ENCODE measurements at regions not wholly inside any gene's neighbourhood (a gene's known extent, or its start where the extent isn't known, plus 50 kb on each side); places are given as distances from the start of the nearest gene placed in this dataset.
"Not testable (repeated sequence)": the region's sequence is repeated elsewhere in the genome, so short reads cannot be mapped to it uniquely, and the experiment has no call there.

DNA sequence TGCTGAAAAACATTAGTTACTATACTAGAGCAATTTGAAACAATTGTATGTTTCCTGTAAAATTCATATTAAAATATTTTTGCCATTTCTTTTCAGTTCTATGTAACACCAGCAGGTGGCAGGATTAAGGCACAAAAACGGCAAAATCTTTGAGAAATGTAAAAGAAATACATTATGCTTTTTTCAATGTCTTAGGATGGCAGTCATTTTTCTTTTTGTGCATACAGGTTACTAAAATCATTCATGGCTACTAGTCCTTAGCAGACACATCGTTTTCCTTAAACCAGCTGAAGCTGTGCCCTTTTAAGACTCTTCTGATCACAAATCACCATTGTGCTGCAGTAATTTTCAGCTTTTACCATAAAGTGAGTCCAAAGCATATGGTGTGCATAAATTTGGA, 800.7 kb upstream of the SLITRK5 start:
- peak; percentile 4 for DNase-seq

DNA sequence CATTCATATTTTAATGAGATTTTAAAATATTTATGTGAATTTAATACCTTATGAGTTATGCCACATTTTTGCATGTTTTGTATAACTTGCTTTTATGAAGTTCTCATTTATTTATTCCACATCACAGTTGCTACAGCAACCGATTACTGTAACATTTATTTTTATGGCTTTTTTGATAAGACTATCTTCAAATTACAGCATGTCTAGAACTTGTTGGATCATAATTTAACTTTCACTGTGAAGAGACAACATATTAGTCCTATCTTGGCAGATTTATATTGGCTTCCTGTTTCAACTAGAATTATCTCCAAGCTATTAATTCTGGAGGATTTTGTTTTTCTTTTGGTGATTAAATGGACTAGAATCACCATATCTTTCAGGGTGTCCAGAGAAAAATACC, 793.7 kb upstream of the SLITRK5 start:
- DNase-seq: no peak

DNA sequence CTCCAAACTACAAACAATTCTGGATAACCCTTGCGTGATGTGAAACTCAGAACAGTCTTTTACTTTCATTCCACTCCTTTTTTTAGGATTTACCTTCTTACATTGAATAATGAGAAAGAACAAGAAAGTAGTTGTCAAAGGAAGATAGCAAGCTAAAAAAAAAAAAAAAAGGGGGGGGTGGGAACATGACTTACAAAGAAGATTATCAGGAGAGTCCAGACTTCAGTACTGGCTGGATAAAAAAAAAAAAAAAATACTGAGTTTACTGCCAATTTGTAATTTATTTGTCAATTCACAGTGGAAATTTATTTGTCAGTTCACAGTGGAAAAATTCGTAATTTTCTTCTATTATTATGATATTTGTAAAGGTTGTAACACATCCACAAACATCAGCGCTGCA, 792.4 kb upstream of the SLITRK5 start:
- DNase-seq: no peak

DNA sequence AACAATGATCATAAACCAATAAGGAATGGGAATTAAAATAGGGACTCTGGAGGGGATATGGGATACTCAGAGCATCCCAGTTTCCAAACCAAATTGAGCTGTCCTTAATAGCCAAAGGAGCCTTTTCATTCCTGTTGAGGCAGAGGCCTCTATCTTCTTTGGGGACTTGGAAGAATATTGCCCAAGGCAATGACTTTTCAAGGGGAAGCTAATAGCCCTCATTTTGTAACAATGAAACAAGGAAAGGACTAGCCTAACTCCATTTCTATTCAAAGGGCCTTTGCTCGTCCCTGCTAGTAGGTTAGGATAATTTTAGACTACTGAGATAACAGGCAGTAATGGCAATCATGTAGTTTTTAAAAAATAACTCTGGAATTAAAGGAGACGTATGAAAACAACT, 789.8 kb upstream of the SLITRK5 start:
- no peak for DNase-seq

DNA sequence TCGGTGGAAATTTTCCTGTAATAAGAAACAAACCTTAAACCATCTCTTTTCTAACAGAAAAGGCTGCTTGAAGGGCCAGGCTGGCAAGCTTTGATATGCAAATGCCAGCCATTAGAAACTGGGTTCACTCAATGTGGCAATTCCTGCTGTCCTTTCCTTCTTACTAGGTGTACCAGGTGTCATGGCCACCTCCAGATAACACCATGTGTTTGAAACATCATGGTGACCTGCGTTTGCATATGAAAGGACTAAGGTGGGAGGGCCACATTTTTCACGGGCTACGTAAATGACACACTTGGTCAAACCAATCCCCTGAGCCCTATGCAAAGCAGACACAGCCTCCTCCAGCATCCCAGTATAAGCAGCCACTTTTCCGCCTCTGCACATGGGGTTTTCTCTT, 789.1 kb upstream of the SLITRK5 start:
- DNase-seq: no peak

DNA sequence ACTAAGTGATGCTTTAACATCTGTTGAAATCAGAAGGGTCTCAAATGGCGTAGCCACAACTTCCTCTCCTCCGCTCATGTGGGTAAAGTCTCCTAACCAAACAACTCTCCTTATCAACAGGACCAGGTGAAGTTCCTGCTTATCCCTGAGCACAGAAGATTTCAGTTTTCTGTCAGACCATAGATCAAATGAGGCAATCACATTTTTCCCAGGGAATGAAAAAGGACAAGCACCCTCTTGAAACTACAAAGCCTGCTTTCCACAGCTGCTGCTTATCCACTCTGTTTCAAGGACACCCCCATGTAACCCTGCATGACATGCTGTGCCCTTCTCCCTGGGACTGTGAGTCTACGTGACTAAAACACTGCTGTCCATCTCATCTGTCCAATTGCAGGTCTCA, 788.3 kb upstream of the SLITRK5 start:
- DNase-seq: no peak

DNA sequence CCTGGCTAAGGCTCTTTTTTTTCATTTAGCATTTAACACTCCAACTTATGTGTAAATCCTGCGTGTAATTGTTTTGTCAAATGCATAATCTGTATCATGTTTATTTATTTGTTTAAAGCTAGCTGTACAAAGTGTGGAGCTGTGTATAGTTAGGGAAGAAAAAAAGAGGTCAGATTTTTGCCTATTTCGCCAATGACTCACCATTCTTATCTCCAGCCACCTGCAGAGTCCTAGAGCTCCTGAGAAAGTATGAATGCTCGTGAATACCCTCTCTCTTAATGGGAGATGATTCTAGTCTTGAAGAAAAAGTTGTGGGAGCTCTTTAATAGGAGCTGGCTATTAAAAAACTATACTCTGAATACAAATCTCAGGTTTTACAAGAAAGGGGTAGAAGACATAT, 778.8 kb upstream of the SLITRK5 start:
- no peak for DNase-seq

DNA sequence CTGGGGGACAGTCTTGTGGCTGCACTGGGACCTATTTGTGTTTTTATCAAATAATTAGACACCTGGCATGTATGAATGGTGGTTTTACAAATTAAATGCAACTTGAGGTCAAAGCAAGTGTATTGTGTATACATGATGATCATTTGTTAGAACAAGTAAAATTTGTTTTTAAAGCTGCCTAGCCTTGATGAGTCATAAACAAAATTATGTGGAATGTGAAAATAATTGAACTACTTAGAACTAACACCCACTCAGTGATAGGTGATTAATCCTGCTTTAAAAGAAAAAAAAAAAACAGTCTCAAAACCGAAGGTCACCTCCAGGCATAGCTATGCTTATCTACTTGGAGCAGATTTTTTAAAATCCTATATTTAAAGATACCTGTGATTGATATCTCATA, 770.3 kb upstream of the SLITRK5 start:
- no peak for DNase-seq

DNA sequence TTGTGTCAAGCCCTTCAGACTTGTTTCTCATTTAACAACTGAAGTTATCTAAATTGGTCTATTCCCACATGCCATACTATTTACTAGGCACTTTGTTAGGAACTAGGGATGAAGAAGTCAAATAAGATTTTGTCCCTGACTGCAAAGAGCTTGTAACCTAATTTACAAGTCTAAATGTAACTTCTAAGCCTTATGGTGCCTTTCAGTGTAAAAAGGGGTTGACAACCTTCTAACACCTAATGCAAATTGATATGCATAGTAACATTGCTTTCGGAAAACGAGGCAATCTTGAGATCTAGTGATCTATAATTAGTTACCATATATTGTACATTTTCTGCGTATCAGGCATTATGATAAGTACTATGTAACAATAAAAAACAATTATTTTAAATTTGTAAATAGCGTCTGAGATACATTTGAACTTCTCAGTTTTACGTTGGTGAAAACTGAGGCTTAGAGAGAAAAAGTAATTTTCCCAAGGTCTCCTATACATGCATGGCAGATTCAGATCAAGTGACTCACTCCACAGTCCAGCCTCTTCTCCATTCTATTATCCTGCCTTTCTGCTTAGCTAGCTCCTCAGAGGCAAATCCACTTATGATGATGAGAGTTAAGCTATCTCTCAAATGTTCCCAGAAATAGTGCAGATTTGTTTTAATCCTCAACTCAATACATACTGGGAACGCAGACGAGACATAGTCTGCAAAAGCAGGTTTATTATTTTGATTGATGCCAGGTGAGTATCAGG, 764.9 kb upstream of the SLITRK5 start:
- no peak for DNase-seq

DNA sequence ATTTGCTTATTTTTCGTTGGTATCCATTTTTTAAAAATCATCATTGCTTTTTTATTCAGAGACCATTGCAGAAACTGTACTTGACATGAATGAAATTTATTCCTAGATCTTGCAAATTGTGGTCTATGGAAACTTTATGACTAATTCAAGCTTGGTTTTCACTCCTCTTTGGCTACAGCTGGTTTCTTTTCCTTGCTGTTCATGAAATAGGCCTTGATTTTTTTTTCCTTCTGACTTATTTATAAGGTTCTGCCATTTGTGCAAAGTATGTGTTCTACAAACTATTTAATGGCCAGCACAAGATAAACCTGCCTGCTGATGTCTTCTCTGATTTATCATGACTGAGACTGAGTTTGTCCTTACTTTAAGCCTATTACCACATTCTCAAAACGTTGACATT, 764.0 kb upstream of the SLITRK5 start:
- no peak for DNase-seq

DNA sequence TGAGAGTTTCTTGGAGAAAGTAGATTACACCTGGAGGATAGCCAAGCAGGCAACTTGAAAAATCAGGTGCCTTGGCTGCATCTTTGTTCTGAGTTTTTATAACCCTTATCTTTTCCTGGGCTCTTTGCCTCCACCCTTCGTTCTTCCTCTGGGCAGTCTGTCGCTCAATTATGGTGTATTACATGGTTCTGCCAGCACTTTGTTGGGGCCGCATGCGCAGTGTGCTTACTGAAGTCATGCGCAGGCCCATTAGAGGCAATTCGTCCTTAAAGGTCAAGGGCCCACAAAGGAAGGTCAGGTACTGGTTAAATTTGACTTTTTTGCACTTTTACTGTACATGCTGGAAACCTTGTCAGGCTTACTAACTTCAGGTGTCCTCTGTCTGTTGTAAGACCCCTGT, 761.9 kb upstream of the SLITRK5 start:
- DNase-seq: no peak

DNA sequence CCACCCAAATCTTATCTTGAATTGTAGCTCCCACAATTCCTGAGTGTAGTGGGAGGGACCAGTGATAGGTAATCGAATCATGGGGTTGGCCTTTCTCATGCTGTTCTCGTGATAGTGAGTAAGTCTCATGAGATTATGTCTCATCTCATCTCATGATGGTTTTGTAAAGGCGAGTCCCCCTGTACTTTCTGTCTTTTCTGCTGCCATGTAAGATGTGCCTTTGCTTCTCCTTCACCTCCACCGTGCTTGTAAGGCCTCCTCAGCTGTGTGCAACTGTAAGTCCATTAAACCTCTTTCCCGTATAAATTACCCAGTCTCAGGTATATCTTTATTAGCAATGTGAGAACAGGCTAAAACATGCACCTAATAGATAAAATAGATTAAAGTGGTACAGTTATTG, 756.4 kb upstream of the SLITRK5 start:
- DNase-seq: no peak

DNA sequence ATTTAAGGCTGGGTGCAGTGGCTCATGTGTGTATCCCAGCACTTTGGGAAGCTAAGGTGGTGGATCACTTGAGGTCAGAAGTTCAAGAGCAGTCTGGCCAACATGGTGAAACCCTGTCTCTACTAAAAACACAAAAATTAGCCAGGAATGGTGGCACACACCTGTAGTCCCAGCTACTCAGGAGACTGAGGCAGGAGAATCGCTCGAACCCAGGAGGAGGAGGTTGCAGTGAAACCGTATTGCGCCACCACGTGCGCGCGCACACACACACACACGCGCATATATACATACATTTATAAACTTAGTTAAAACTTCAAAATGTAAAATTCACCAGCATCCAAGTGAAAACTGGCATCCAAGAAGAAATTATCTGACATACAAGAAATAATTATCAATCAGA, 753.7 kb upstream of the SLITRK5 start:
- DNase-seq: not testable (repeated sequence)

DNA sequence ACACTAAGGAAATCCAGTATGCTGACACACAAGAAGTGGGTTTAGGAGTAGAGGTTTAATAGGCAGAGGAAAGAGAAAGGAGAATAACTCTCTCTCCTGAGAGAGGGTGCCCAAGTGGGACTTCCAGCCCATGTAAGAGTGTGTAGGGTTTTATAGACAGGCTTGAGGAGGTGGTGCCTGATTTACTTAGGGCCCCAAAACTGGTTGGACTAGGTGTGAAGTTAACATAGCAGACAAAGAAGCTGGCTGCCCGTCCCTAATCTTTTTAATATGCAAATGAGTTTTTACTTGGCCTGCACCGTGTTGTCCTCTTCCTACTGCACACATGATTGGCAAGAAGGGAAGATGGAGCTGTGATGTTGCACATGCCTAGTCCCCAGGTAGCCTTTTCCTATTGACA, 752.5 kb upstream of the SLITRK5 start:
- no peak for DNase-seq

DNA sequence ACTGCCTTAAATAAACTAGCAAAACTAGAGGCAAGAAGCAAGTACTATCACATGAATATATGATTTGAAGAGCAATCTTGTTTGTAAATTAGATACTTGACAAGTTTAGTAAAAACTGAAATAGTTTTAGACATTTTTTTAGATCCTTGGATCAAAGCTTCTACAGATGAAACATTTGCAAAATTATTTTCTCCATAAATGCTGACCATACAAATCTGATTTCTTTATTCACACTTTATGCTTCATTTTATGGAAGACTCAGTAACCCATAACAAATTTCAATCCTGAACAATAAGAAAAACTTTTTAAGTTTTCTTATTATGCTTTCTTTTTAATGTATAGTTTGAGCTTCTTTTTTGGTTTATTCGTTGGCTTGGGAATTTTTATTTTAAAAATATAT, 750.2 kb upstream of the SLITRK5 start:
- DNase-seq: no peak

DNA sequence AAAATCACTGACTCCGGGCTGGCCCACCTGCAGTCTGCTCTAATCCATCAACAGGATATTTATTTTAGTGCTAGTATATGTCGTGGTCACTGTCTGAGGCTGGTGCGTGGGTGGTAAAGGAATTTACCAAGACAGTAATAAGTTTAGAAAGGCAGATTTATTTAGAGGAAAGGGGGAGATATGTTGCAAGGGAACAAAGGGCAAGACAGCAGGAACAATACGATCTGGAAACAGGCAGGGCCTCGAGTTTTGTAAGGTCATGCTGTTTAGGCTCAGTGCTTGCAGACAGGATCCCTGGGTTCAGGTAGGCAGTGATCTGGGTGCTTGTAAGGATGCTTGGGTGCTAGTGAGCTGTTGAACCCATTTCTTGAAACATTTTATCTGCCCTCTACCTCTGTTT, 748.2 kb upstream of the SLITRK5 start:
- DNase-seq: no peak

DNA sequence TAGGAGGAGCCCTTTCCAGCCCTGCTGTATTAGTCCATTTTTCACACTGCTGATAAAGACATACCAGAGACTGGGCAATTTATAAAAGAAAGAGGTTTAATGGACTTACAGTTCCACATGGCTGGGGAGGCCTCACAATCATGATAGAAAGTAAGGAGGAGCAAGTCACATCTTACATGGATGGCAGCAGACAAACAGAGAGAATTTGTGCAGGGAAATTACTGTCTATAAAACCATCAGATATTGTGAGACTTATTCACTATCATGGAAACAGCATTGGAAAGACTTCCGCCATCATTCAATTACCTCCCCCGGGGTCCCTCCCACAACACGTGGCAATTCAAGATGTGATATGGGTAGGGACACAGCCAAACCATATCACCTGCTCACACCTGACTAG, 744.3 kb upstream of the SLITRK5 start:
- DNase-seq: not testable (repeated sequence)

DNA sequence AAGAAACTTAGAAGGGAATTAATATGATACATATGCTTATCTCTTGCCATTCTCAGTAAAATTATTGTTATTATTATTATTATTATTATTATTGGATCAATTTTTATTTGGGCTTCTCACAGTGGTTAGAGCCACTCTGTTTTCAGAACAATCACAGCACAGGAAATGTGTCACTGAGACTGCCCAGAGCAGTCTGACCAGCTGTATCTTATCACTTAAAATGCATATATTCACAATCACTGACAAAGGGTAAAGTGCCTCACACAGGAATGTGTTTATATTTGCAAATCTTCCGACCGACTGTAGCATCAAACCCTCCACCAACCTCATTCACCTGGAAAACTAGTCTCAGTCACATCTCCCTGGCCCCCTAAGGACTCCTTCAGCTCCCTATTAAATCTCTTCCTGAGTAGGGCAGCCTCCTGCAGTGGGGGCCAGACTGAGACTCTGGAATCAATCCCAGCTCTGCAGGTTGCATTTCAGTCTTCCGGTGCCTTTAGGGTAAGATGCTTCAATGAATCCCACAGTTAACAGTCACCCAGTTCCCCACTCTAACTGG, 738.3 kb upstream of the SLITRK5 start:
- no peak for DNase-seq

DNA sequence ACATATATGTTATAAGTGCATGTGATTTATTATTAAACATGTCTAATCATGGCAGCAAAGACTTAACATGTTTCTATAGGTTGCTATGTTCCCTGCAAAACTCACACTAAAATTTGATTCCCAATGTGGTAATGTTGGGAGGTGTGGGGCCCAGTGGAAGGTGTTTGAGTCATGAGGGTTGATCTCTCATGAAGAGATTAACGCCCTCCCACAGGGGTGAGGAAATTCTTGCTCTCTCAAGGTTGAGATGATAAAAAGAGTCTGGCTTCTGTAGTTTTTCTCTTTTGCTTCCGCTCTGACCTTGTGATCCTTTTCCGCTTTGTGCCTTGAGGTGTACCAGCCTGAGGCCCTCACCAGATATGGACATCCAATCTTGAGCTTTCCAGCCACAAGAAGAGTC, 737.5 kb upstream of the SLITRK5 start:
- no peak for DNase-seq

DNA sequence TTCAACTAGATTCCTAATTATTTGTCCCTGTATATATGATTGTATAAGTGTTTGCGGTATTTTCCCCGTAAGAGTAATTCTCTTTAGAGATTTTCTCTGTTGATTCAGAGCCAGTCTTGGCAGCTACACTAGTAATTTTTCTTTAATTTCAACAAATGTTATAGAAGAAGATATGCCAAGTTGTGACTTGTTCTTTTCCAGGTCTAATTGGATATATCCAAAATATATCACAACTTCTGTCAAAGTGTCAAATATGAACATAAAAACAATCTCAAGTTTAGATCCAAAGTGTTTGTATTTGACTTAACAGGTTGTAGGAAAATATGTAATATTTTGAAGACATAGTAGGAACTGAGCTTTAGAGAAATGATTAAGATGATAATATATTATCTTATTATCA, 733.9 kb upstream of the SLITRK5 start:
- DNase-seq: no peak

DNA sequence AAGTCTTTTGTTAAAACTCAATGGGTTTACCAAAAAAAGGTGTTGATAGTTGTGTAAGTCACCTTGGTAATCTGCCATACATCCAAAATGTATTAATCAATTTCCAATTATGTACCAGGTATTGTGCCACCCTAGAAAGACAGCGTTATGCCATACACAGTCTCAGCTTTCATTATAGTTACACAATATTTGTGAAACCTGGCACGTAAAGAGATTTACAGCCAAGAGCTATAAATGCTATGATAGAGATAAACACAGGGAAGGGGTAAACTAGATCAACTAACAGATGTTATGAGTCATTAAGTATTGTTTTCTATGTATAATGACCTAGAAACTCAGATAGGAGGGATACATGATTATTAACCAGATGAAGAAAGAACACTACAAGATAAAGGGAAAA, 725.6 kb upstream of the SLITRK5 start:
- no peak for DNase-seq

DNA sequence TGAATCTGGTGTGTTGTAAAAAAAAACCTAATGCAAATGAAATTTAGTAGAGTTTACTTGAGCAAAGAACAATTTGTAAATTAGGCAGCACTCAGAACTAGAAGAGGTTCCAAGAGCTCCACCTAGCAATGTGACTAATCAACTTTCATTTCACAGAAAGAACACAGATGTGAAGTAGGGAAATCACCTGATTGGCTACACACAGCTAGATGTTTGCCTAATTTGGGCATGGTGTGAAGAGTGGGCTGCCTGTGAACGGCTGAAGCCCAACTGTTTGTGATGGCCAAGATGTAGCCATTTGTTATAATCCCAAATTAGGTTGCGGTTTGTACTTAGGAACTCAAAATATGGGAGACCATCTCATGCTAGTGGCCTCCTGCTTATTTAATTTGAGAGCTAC, 724.4 kb upstream of the SLITRK5 start:
- DNase-seq: no peak

DNA sequence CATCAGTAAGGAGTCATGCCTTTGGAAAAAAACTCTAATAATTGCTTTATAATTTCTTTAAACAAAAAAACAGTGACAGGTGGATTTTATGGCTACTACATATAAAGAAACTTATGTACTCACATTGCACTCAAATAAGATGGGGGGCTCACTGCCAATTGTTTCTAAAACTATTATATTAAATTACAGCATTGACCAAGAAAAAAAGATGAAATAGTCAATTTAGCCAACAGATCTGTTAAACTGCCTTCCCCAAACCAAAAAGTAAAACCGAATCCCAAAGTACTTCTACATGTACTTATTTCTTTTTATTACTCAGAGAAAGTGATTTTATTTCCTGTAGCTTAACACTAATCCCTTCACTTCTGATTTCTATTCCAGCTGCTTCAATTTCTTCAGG, 716.8 kb upstream of the SLITRK5 start:
- no peak for DNase-seq

DNA sequence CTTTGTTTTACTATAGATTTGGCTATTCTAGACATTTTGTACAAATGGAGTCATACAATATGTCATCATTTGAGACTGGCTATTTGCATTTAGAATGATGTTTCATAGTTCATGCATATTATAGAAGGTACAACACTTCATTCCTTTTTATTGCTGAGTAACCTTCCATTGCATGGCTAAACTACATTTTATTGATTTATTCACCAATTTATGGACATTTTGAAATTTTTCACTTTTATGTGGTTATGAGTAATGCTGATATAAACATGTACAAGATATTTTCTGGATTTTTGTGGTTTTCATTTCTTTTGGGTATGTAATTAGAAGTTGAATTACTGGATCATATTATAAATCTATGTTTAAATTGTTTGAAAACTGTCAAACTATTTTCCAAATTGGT, 710.3 kb upstream of the SLITRK5 start:
- DNase-seq: no peak

DNA sequence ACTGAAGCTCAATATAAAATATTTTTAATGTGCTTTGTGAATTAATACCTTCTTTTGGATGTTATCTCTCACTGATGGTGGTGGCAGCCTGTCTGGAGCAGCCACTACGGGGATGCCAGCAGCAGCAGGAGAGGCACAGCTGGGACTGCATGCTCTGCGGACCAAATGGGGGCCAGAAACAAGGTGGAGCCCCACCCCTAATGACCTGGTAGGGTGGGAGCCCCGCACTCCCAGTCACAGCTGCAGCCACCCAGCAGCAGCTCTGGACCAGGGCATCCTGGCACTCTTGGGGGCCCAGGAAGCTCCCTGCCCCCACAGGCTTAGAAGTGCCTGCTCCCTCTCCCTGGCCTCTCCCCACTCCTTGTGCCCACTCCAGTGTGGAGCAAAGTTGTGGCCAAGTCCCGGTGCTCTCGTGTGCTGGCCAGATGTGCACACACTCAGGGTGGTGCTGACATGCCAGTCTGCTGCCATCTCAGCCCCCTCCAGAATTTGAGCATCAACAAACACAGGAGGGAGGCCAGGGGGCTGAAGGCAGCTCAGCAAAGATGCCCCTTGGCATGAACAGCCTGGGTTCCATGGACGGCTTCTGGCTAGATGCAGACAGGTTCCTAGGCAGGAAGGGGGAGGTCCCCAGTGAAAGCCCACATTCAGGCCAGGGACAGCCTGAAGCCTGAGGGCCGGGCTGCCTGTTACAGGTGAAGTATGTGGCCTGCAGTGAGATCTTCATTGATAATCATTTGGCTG, 696.7 kb upstream of the SLITRK5 start:
- DNase-seq: no peak
